ENCODE measurements at regions not wholly inside any gene's neighbourhood (a gene's known extent, or its start where the extent isn't known, plus 50 kb on each side); places are given as distances from the start of the nearest gene placed in this dataset.
"Not testable (repeated sequence)": the region's sequence is repeated elsewhere in the genome, so short reads cannot be mapped to it uniquely, and the experiment has no call there.

DNA sequence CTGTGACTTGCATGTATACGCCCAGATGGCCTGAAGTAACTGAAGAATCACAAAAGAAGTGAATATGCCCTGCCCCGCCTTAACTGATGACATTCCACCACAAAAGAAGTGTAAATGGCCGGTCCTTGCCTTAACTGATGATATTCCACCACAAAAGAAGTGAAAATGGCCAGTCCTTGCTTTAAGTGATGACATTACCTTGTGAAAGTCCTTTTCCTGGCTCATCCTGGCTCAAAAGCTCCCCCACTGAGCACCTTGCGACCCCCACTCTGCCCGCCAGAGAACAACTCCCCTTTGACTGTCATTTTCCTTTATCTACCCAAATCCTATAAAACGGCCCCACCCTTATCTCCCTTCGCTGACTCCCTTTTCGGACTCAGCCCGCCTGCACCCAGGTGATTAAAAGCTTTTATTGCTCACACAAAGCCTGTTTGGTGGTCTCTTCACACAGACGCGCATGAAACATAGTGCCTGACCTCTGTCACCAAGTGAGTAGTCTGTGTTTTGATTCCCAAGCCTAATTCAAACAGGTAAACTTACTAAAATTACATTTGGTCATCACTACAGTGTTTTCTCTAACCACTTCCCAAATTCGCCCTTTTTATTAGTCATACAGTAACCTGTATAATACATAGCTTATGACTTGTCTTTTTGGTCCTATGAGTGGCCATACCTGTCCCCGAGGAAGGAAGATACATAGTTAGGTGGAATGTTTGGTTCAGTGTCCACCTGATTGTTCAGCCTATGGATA is 140.7 kb upstream of the PROK2 start:
- not testable (repeated sequence) for TF ChIP-seq POLR2A (IDR thresholded peaks at IDR 0.05; ENCODE audit: low read depth, low read length); TAF1 (IDR thresholded peaks at IDR 0.05; ENCODE audit: borderline replicate concordance, low read depth, low read length)
